Upper lobe of left lung (tissue), 6 donors: ENCODE measurements at regions not wholly inside any gene's neighbourhood (a gene's known extent, or its start where the extent isn't known, plus 50 kb on each side); places are given as distances from the start of the nearest gene placed in this dataset.
"Not testable (repeated sequence)": the region's sequence is repeated elsewhere in the genome, so short reads cannot be mapped to it uniquely, and the experiment has no call there.

Experiments
- ATAC-seq, 2 donors: fragments of 200-7000 bp; cut with Tn5 transposase; one replicate each; pipeline ENCODE4 v1.9.1; 2022; ENCODE audit warnings: mild to moderate bottlenecking in 2 of 2, moderate library complexity in 2 of 2; ENCODE audit not compliant: low FRiP score in 2 of 2
- DNase-seq, 2 donors: peaks; one replicate each; pipeline ENCODE4 v3.0.0-alpha.2; 2019 to 2020
- H3K27ac ChIP-seq, 4 donors: fragments of 200-600 bp; sonication (generic); one replicate each; pipeline ENCODE4 v1.5.1; 2016 to 2019
- H3K27me3 ChIP-seq, 4 donors: fragments of 200-600 bp; sonication (generic); one replicate each; pipeline ENCODE4 v1.5.1; 2017 to 2019
- H3K36me3 ChIP-seq, 4 donors: fragments of 200-600 bp; sonication (generic); one replicate each; pipeline ENCODE4 v1.5.1; 2016 to 2019
- H3K4me1 ChIP-seq, 4 donors: fragments of 200-600 bp; sonication (generic); one replicate each; pipeline ENCODE4 v1.5.1; 2018 to 2019
- H3K4me3 ChIP-seq, 4 donors: fragments of 200-600 bp; sonication (generic); one replicate each; pipeline ENCODE4 v1.5.1; 2017 to 2019; ENCODE audit warnings: mild to moderate bottlenecking in 2 of 4, moderate library complexity in 1 of 4
- H3K9me3 ChIP-seq, 4 donors: fragments of 200-600 bp; sonication (generic); one replicate each; pipeline ENCODE4 v1.5.1; 2018 to 2019
- EP300 ChIP-seq, 4 donors: sonication (generic); formaldehyde crosslinking; IDR thresholded peaks; one replicate each; pipeline ENCODE4 v1.5.1; 2017; ENCODE audit warnings: antibody characterized with exemption in 4 of 4, control low read depth in 2 of 4
- POLR2A ChIP-seq, 4 donors: fragments of 450-650 bp; IDR thresholded peaks; one replicate each; pipeline ENCODE4 v1.5.1; 2016 to 2017; ENCODE audit warnings: antibody characterized with exemption in 4 of 4, mild to moderate bottlenecking in 2 of 4
- POLR2AphosphoS5 ChIP-seq, 2 donors: sonication (generic); formaldehyde crosslinking; IDR thresholded peaks; one replicate each; pipeline ENCODE4 v1.5.1; 2017; ENCODE audit warnings: antibody characterized with exemption in 2 of 2
- WGBS, 2 donors: methylation state at CpG; one replicate each; pipeline ENCODE4 v1.1.5; 2017 to 2018; 5-methylcytosine and 5-hydroxymethylcytosine counted together
- TF ChIP-seq, protein P1 (sequence below), 6 experiments: fragments of 450-650 bp in 4 of 6; fragments of 200-600 bp in 2 of 6; sonication (generic) in 2 of 6; IDR thresholded peaks; one replicate each; pipeline ENCODE4 v1.5.1; 2016 to 2019; ENCODE audit warnings: antibody characterized with exemption in 6 of 6
- donor health status: DM: no; HTN: no; CAD: no; lungs with moderate emphysema.
- donor health status: DM: no; HTN: yes; CAD: no; lungs with severe emphysema.

DNA sequence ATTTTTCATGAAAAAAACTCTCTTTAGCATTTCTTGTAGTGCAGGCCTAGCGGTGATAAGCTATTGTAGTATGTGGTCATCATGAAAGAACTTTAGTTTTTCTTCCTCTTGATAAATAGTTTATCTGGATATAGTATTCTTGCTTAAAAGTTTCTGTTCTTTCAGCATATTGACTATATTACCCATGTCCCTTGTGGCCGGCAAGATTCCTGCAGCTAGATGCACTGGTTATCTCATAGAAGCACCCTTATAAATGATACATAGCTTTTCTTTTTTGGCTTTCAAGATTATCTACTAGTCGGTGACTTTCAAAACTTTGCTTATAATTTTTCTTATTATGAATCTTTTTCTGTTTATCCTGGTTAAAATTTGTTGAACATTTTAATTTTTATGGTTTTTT, 234.8 kb downstream of the ALG10 start:
- H3K27me3 ChIP-seq = no peaks in the 10 kb centered on the region
- no peak overlapping the region for H3K4me3 ChIP-seq
- TF ChIP-seq, protein P1, sequence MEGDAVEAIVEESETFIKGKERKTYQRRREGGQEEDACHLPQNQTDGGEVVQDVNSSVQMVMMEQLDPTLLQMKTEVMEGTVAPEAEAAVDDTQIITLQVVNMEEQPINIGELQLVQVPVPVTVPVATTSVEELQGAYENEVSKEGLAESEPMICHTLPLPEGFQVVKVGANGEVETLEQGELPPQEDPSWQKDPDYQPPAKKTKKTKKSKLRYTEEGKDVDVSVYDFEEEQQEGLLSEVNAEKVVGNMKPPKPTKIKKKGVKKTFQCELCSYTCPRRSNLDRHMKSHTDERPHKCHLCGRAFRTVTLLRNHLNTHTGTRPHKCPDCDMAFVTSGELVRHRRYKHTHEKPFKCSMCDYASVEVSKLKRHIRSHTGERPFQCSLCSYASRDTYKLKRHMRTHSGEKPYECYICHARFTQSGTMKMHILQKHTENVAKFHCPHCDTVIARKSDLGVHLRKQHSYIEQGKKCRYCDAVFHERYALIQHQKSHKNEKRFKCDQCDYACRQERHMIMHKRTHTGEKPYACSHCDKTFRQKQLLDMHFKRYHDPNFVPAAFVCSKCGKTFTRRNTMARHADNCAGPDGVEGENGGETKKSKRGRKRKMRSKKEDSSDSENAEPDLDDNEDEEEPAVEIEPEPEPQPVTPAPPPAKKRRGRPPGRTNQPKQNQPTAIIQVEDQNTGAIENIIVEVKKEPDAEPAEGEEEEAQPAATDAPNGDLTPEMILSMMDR (IDR thresholded peaks at IDR 0.05) = no peak
- TF ChIP-seq POLR2A (IDR thresholded peaks at IDR 0.05) = no peak
- no peak for TF ChIP-seq EP300 (IDR thresholded peaks at IDR 0.05)
- TF ChIP-seq POLR2AphosphoS5 (IDR thresholded peaks at IDR 0.05) = no peak
- DNase-seq (no peak), ATAC-seq (no peak)
- no peaks in the 10 kb centered on the region for H3K4me1 ChIP-seq
- 85 to 86% methylated on average over 3 of the region's 3 CpGs for WGBS, 2 donors
- H3K36me3 ChIP-seq = no peaks in the 10 kb centered on the region
- no peaks in the 10 kb centered on the region for H3K9me3 ChIP-seq
- no peak overlapping the region for H3K27ac ChIP-seq

- not testable (repeated sequence) for DNase-seq, H3K27ac ChIP-seq, H3K4me3 ChIP-seq, ATAC-seq, H3K36me3 ChIP-seq, H3K9me3 ChIP-seq, H3K27me3 ChIP-seq, H3K4me1 ChIP-seq
- 87 to 88% methylated on average over 11 of the region's 11 CpGs for WGBS, 2 donors
These were observed 239.8 kb downstream of the ALG10 start for GRCh38 chr12:34262140-34262539.

DNA sequence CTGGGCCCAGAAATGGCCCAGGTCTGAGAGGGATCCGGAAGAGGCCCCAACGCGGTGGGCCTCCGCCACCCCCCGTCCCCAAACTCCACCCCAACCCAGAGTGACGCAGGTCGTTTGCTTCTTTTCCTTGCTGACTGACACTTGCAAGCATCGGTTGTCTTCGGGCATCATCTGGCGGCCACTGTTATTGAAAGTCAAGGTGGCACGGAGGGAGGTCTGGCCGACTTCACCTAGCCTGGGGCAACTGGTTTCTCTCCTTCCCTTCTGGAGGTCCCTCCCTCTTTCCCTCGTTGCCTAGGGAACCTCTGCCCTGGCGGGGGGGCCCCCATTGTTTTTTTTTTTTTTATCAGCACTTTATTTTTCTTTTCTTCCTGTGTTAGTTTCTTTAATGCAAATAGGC, 241.8 kb downstream of the ALG10 start:
- H3K27ac ChIP-seq = no peak overlapping the region
- no peak for TF ChIP-seq EP300 (IDR thresholded peaks at IDR 0.05)
- H3K4me1 ChIP-seq = no peaks in the 10 kb centered on the region
- peaks cover 0 to 2% (median 0%) of the 10 kb centered on the region in 4 donors for H3K9me3 ChIP-seq
- no peaks in the 10 kb centered on the region for H3K27me3 ChIP-seq
- no peak for DNase-seq
- H3K4me3 ChIP-seq = no peak overlapping the region
- no peaks in the 10 kb centered on the region for H3K36me3 ChIP-seq
- WGBS, 2 donors = 77 to 83% methylated on average over 7 to 14 of the region's 14 CpGs
- no peak for ATAC-seq

- not testable (repeated sequence) for H3K36me3 ChIP-seq, DNase-seq, H3K4me1 ChIP-seq, ATAC-seq, H3K9me3 ChIP-seq, H3K27ac ChIP-seq, H3K27me3 ChIP-seq, H3K4me3 ChIP-seq
- whole genome bisulfite sequencing, 2 donors = 70 to 73% methylated on average over 4 of the region's 4 CpGs
These were observed 251.4 kb downstream of the ALG10 start for GRCh38 chr12:34273703-34274102.

DNA sequence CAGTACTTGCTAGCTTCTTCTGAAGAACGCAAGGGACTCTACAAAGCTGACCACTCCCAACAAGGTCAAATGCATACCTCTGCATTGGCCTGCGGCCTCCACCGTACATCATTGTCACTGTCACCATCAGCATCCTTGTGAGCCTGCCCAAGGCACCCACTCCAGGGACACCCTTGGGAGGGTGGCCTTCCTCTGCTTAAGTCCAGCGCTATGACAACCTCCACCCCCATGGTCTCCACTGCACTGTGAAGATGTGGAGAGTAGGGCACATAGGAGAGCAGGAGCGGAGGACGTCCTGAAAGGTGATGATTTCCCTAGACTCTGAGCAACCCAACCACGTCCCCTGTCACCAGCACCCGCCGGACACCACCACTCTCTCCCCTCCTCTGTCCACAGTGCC, 252.8 kb downstream of the ALG10 start:
- DNase-seq (no peak), ATAC-seq (no peak)
- 85 to 88% methylated on average over 8 to 9 of the region's 9 CpGs for WGBS, 2 donors
- no peaks in the 10 kb centered on the region for H3K27me3 ChIP-seq
- TF ChIP-seq, protein P1 (IDR thresholded peaks at IDR 0.05) = no peak
- TF ChIP-seq POLR2A (IDR thresholded peaks at IDR 0.05) (no peak), POLR2AphosphoS5 (IDR thresholded peaks at IDR 0.05) (no peak), EP300 (IDR thresholded peaks at IDR 0.05) (no peak)
- H3K4me3 ChIP-seq = no peak overlapping the region
- no peak overlapping the region for H3K27ac ChIP-seq
- no peaks in the 10 kb centered on the region for H3K4me1 ChIP-seq
- no peaks in the 10 kb centered on the region for H3K36me3 ChIP-seq
- H3K9me3 ChIP-seq = no peaks in the 10 kb centered on the region

DNA sequence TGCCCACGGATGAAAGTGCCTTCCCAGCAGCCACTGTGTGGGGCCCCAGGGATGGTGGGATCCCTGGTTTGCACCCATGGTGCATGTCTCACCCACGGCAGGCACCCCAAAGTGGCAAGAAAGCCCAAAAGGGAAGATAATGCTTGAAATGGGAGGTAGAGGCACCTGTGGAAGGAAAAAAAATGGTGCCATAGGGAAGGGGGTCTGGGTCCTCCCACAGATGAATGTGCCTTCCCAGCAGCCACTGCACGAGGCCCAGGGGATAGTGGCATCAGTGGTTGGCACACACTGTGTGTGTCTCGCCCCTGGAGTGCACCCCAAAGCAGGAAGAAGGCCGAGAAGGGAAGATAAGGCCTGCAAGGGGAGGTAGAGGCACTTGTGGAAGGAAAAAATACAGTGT, 264.2 kb downstream of the ALG10 start:
- 46 to 60% methylated on average over 5 of the region's 5 CpGs for WGBS, 2 donors
- Histone ChIP-seq H3K27ac (no peak overlapping the region), H3K27me3 (no peaks in the 10 kb centered on the region), H3K4me3 (no peak overlapping the region), H3K9me3 (peaks cover 10 to 71% (median 21%) of the 10 kb centered on the region in 4 donors), H3K36me3 (no peaks in the 10 kb centered on the region), H3K4me1 (no peaks in the 10 kb centered on the region)
- DNase-seq (no peak), ATAC-seq (no peak)
- no peak for TF ChIP-seq POLR2AphosphoS5 (IDR thresholded peaks at IDR 0.05)
- no peak for TF ChIP-seq EP300 (IDR thresholded peaks at IDR 0.05)
- TF ChIP-seq, protein P1 (IDR thresholded peaks at IDR 0.05) = no peak
- TF ChIP-seq POLR2A (IDR thresholded peaks at IDR 0.05) = no peak
